IMR-90 (cell line): ENCODE measurements at regions not wholly inside any gene's neighbourhood (a gene's known extent, or its start where the extent isn't known, plus 50 kb on each side); places are given as distances from the start of the nearest gene placed in this dataset.
A peak's percentile ranks its signal among the peaks of the same experiment; 100 is the strongest.

Experiments used
- ATAC-seq: fragments of 200-7000 bp; cut with Tn5 transposase; 2 replicates; pipeline ENCODE4 v1.9.1; 2020; ENCODE audit warnings: low read depth, mild to moderate bottlenecking, moderate library complexity
- BruUV-seq: library from RNA; stranded (reverse); fragments of 400-500 nt; replicated peaks from 2 replicates; lab custom pipeline; 2021; lab: Mats Ljungman, UMichigan
- CTCF ChIA-PET: fragments of 300-600 bp; formaldehyde crosslinking; extraction: SDS; loops from one replicate; lab custom pipeline; 2021; ENCODE audit warnings: antibody characterized with exemption; lab: Yijun Ruan, JAX
- POLR2A ChIA-PET: fragments of 300-600 bp; sonication (Branson Sonifier 250); formaldehyde crosslinking; loops from one replicate; lab custom pipeline; 2022; ENCODE audit warnings: antibody characterized with exemption; ENCODE audit not compliant: unreplicated experiment; lab: Charles Lee
- DNase-seq: peaks from one replicate; pipeline ENCODE4 v3.0.0; 2013
- H2AFZ ChIP-seq: replicated peaks from 2 replicates; pipeline ENCODE3; 2013; ENCODE audit warnings: low read length, mild to moderate bottlenecking; ENCODE audit not compliant: poor library complexity
- H2AK5ac ChIP-seq: 2 replicates; pipeline ENCODE4 v1.6.1; 2013; ENCODE audit warnings: low read depth, low read length, inconsistent platforms
- H2AK9ac ChIP-seq: replicated peaks from 2 replicates; pipeline ENCODE3; 2013; ENCODE audit warnings: mild to moderate bottlenecking, low read depth, low read length, moderate library complexity; ENCODE audit not compliant: poor library complexity
- H2BK120ac ChIP-seq: 2 replicates; pipeline ENCODE4 v1.6.1; 2013; ENCODE audit warnings: low read depth, low read length, inconsistent platforms
- H2BK15ac ChIP-seq: 3 replicates; pipeline ENCODE4 v1.6.1; 2013; ENCODE audit warnings: low read depth, low read length, inconsistent platforms
- H2BK20ac ChIP-seq: 2 replicates; pipeline ENCODE4 v1.6.1; 2013; ENCODE audit warnings: low read depth, mild to moderate bottlenecking, inconsistent platforms, low read length, moderate library complexity
- H2BK5ac ChIP-seq: 2 replicates; pipeline ENCODE4 v1.6.1; 2013; ENCODE audit warnings: mild to moderate bottlenecking, low read depth, low read length, inconsistent platforms; ENCODE audit not compliant: poor library complexity, severe bottlenecking
- H3K14ac ChIP-seq: replicated peaks from 2 replicates; pipeline ENCODE4 v1.6.1; 2013; ENCODE audit warnings: low read depth, low read length, inconsistent platforms
- H3K18ac ChIP-seq: 2 replicates; pipeline ENCODE4 v1.6.1; 2013; ENCODE audit warnings: low read depth, low read length, control low read depth
- H3K23ac ChIP-seq: 2 replicates; pipeline ENCODE4 v1.6.1; 2013; ENCODE audit warnings: low read depth, low read length, inconsistent platforms
- H3K27ac ChIP-seq: 2 replicates; pipeline ENCODE4 v1.5.1; 2013; ENCODE audit warnings: mild to moderate bottlenecking, control low read depth, low read length; ENCODE audit not compliant: insufficient read depth
- H3K27me3 ChIP-seq: 2 replicates; pipeline ENCODE4 v1.6.1; 2013; ENCODE audit warnings: low read length; ENCODE audit not compliant: control insufficient read depth, insufficient read depth
- H3K36me3 ChIP-seq: 2 replicates; pipeline ENCODE4 v1.6.1; 2013; ENCODE audit warnings: low read length, mixed read lengths; ENCODE audit not compliant: control insufficient read depth, insufficient read depth
- H3K4ac ChIP-seq: 2 replicates; pipeline ENCODE4 v1.6.1; 2013; ENCODE audit warnings: low read depth, low read length, inconsistent platforms
- H3K4me1 ChIP-seq: 2 replicates; pipeline ENCODE4 v1.6.1; 2013; ENCODE audit warnings: low read length, mixed read lengths; ENCODE audit not compliant: control insufficient read depth, insufficient read depth
- H3K4me2 ChIP-seq: 2 replicates; pipeline ENCODE4 v1.6.1; 2013; ENCODE audit warnings: low read depth, mild to moderate bottlenecking, control low read depth, low read length, moderate library complexity
- H3K4me3 ChIP-seq: 2 replicates; pipeline ENCODE4 v1.5.1; 2013; ENCODE audit warnings: low read depth, mild to moderate bottlenecking, control low read depth, low read length, moderate library complexity; ENCODE audit not compliant: insufficient read depth
- H3K56ac ChIP-seq: 2 replicates; pipeline ENCODE4 v1.6.1; 2013; ENCODE audit warnings: low read length, inconsistent platforms; ENCODE audit not compliant: insufficient read depth; ENCODE audit errors: extremely low read depth
- H3K79me1 ChIP-seq, 2 experiments: 2 replicates each; pipeline ENCODE4 v1.6.1; 2013; ENCODE audit warnings: low read length in 2 of 2, inconsistent platforms in 1 of 2, low read depth in 1 of 2
- H3K9ac ChIP-seq: 2 replicates; pipeline ENCODE4 v1.6.1; 2013; ENCODE audit warnings: low read depth, low read length, control low read depth
- H3K9me1 ChIP-seq: 2 replicates; pipeline ENCODE4 v1.6.1; 2013; ENCODE audit warnings: low read length, inconsistent platforms; ENCODE audit not compliant: insufficient read depth
- H3K9me3 ChIP-seq: 2 replicates; pipeline ENCODE4 v1.6.1; 2013; ENCODE audit warnings: low read length; ENCODE audit not compliant: control insufficient read depth, insufficient read depth
- H4K20me1 ChIP-seq: 2 replicates; pipeline ENCODE4 v1.6.1; 2013; ENCODE audit warnings: low read length, inconsistent platforms; ENCODE audit not compliant: insufficient read depth
- H4K5ac ChIP-seq: 2 replicates; pipeline ENCODE4 v1.6.1; 2013; ENCODE audit warnings: mild to moderate bottlenecking, low read depth, low read length, control low read depth
- H4K8ac ChIP-seq, 2 experiments: 2 replicates each; pipeline ENCODE4 v1.6.1; 2013; ENCODE audit warnings: low read depth in 2 of 2, low read length in 2 of 2, control low read depth in 1 of 2, inconsistent platforms in 1 of 2
- H4K91ac ChIP-seq: 2 replicates; pipeline ENCODE4 v1.6.1; 2013; ENCODE audit warnings: low read depth, low read length, inconsistent platforms; ENCODE audit not compliant: insufficient read depth
- BHLHE40 ChIP-seq: fragments of 150-350 bp; IDR thresholded peaks from 2 replicates; pipeline ENCODE4 v1.6.1; 2016; ENCODE audit warnings: mild to moderate bottlenecking, low read depth, low read length
- ELK1 ChIP-seq: fragments of 150-350 bp; IDR thresholded peaks from 2 replicates; pipeline ENCODE4 v1.6.1; 2016; ENCODE audit warnings: low read depth, mild to moderate bottlenecking, low read length, moderate library complexity, borderline replicate concordance
- MAFK ChIP-seq: IDR thresholded peaks from 2 replicates; pipeline ENCODE4 v1.6.1; 2012; ENCODE audit warnings: low read depth, low read length, improper control_type of control experiment
- MAZ ChIP-seq: IDR thresholded peaks from 2 replicates; pipeline ENCODE4 v1.6.1; 2012; ENCODE audit warnings: low read depth, mild to moderate bottlenecking, low read length, improper control_type of control experiment, moderate library complexity, borderline replicate concordance
- RFX5 ChIP-seq: IDR thresholded peaks from 2 replicates; pipeline ENCODE4 v1.8.0; 2012; ENCODE audit warnings: low read depth, mild to moderate bottlenecking, low read length, moderate library complexity
- USF2 ChIP-seq: fragments of 150-350 bp; IDR thresholded peaks from 2 replicates; pipeline ENCODE4 v1.6.1; 2017; ENCODE audit warnings: mild to moderate bottlenecking, antibody characterized with exemption, low read length, low read depth
- WGBS, 2 experiments: methylation state at CpG; one replicate each; pipeline versions ENCODE4 v1.1.5 to v1.1.7; 2013; ENCODE audit warnings: missing lambda C conversion rate in 2 of 2; ENCODE audit not compliant: insufficient read length in 1 of 2; ENCODE audit errors: extremely low coverage in 2 of 2; 5-methylcytosine and 5-hydroxymethylcytosine counted together
- dilution Hi-C: fragments of 300-500 bp; cut with HindIII; formaldehyde crosslinking; loops from one replicate; pipeline ENCODE4 v1.14.3; 2018; ENCODE audit warnings: low sequenced_read_pairs; ENCODE audit not compliant: unreplicated experiment
- in situ Hi-C: fragments of 300-500 bp; cut with MboI; formaldehyde crosslinking; loops from 3 replicates; pipeline ENCODE4 v1.14.3; 2019; ENCODE audit warnings: low sequenced_read_pairs, inconsistent platforms, mixed read lengths
- intact Hi-C: fragments of 100-400 bp; cut with micrococcal nuclease; formaldehyde crosslinking; loops from 2 replicates; pipeline ENCODE4 v1.10.0; 2022

DNA sequence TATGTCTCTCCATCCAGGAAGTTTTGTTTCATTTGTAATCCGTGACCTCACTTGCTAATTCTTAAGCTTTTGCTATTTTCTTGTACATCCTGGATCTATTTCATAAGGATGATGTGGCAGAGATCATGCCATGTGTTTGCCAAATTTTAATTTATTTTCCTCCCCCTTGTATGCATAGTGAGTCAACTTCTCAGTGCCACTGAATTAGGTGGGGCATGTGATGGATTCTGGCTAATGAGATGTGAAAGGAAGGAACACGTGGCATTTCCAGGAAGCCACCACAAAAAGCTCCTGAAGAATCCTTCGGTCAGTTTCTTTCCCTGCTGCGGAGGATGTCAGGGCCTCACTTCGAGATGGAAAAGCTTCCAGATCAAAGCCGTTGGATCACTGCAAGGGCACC, 86.2 kb upstream of the PRL start:
- CTCF ChIA-PET: no interaction called here
- Histone ChIP-seq H3K4ac (no peak overlapping the region), H2AFZ (no peak overlapping the region), H3K18ac (no peak overlapping the region), H3K27ac (no peak overlapping the region), H3K4me2 (no peak overlapping the region), H3K14ac (no peak overlapping the region), H2BK120ac (no peak overlapping the region), H3K23ac (no peak overlapping the region), H2BK15ac (no peak overlapping the region), H3K9me1 (no peaks in the 10 kb centered on the region), H3K4me1 (no peaks in the 10 kb centered on the region), H4K8ac (no peak overlapping the region), H3K9me3 (no peaks in the 10 kb centered on the region), H3K56ac (no peak overlapping the region), H4K91ac (no peak overlapping the region), H2AK5ac (no peak overlapping the region), H2AK9ac (no peak overlapping the region), H3K4me3 (no peak overlapping the region), H3K9ac (no peak overlapping the region), H4K20me1 (no peaks in the 10 kb centered on the region), H3K27me3 (no peaks in the 10 kb centered on the region), H3K79me1 (no peaks in the 10 kb centered on the region), H2BK20ac (no peak overlapping the region), H4K5ac (no peak overlapping the region), H3K36me3 (no peaks in the 10 kb centered on the region), H2BK5ac (no peak overlapping the region)
- no TSS peak for BruUV-seq
- intact Hi-C loops: no loop called here
- ATAC-seq (no peak), DNase-seq (no peak)
- dilution Hi-C loops: no loop called here
- POLR2A ChIA-PET: no interaction called here
- in situ Hi-C loops: no loop called here
- 95% methylated on average over 3 of the region's 6 CpGs; no CpG with 5 or more reads in 1 of the 2 experiments for WGBS, 2 experiments
- TF ChIP-seq RFX5 (no peak), ELK1 (no peak), BHLHE40 (no peak), MAZ (no peak), MAFK (no peak), USF2 (0 out of 2 replicates have a peak, but pooled peaks have one; percentile 14)
